Testis (tissue), 2 donors: ENCODE measurements at regions not wholly inside any gene's neighbourhood (a gene's known extent, or its start where the extent isn't known, plus 50 kb on each side); places are given as distances from the start of the nearest gene placed in this dataset.

Experiments used
- POLR2A ChIP-seq: fragments of 450-650 bp; IDR thresholded peaks from one replicate; pipeline ENCODE4 v1.6.1; 2017; ENCODE audit warnings: antibody characterized with exemption, mild to moderate bottlenecking, moderate library complexity
- TF ChIP-seq, protein P1 (sequence below), 3 experiments: fragments of 450-650 bp in 2 of 3; fragments of 200-600 bp in 1 of 3; sonication (generic) in 1 of 3; IDR thresholded peaks; one replicate each; pipeline ENCODE4 v1.5.1; 2016 to 2019; ENCODE audit warnings: antibody characterized with exemption in 3 of 3, mild to moderate bottlenecking in 2 of 3, moderate library complexity in 1 of 3

- TF ChIP-seq, protein P1, sequence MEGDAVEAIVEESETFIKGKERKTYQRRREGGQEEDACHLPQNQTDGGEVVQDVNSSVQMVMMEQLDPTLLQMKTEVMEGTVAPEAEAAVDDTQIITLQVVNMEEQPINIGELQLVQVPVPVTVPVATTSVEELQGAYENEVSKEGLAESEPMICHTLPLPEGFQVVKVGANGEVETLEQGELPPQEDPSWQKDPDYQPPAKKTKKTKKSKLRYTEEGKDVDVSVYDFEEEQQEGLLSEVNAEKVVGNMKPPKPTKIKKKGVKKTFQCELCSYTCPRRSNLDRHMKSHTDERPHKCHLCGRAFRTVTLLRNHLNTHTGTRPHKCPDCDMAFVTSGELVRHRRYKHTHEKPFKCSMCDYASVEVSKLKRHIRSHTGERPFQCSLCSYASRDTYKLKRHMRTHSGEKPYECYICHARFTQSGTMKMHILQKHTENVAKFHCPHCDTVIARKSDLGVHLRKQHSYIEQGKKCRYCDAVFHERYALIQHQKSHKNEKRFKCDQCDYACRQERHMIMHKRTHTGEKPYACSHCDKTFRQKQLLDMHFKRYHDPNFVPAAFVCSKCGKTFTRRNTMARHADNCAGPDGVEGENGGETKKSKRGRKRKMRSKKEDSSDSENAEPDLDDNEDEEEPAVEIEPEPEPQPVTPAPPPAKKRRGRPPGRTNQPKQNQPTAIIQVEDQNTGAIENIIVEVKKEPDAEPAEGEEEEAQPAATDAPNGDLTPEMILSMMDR (IDR thresholded peaks at IDR 0.05): no peak
- TF ChIP-seq POLR2A: no peak
These were observed 578.8 kb downstream of the KCNT2 start for GRCh38 chr1:196029410-196029809.
